Panc1 (cell line): ENCODE measurements at regions not wholly inside any gene's neighbourhood (a gene's known extent, or its start where the extent isn't known, plus 50 kb on each side); places are given as distances from the start of the nearest gene placed in this dataset.

Experiments used
- CTCF ChIP-seq: fragments of 450-650 bp; IDR thresholded peaks from 2 replicates; pipeline ENCODE4 v1.5.1; 2017; ENCODE audit warnings: mild to moderate bottlenecking
- POLR2AphosphoS5 ChIP-seq: IDR thresholded peaks from 2 replicates; pipeline ENCODE4 v1.6.1; 2012; ENCODE audit warnings: mild to moderate bottlenecking, low read depth, low read length, moderate library complexity
- TCF7L2 ChIP-seq: IDR thresholded peaks from 2 replicates; pipeline ENCODE4 v1.6.1; 2011; ENCODE audit warnings: mild to moderate bottlenecking, low read depth, low read length, inconsistent platforms

- TF ChIP-seq TCF7L2 = no peak
- TF ChIP-seq POLR2AphosphoS5 = no peak
- no peak for TF ChIP-seq CTCF
Observed at GRCh38 chr10:131822013-131822691, 78.7 kb upstream of the PPP2R2D start.
